Upper lobe of left lung (tissue), 6 donors: ENCODE measurements at regions not wholly inside any gene's neighbourhood (a gene's known extent, or its start where the extent isn't known, plus 50 kb on each side); places are given as distances from the start of the nearest gene placed in this dataset.

Experiments used
- ATAC-seq, 2 donors: fragments of 200-7000 bp; cut with Tn5 transposase; one replicate each; pipeline ENCODE4 v1.9.1; 2022; ENCODE audit warnings: mild to moderate bottlenecking in 2 of 2, moderate library complexity in 2 of 2; ENCODE audit not compliant: low FRiP score in 2 of 2
- DNase-seq, 2 donors: peaks; one replicate each; pipeline ENCODE4 v3.0.0-alpha.2; 2019 to 2020
- H3K27ac ChIP-seq, 4 donors: fragments of 200-600 bp; sonication (generic); one replicate each; pipeline ENCODE4 v1.5.1; 2016 to 2019
- H3K27me3 ChIP-seq, 4 donors: fragments of 200-600 bp; sonication (generic); one replicate each; pipeline ENCODE4 v1.5.1; 2017 to 2019
- H3K36me3 ChIP-seq, 4 donors: fragments of 200-600 bp; sonication (generic); one replicate each; pipeline ENCODE4 v1.5.1; 2016 to 2019
- H3K4me1 ChIP-seq, 4 donors: fragments of 200-600 bp; sonication (generic); one replicate each; pipeline ENCODE4 v1.5.1; 2018 to 2019
- H3K4me3 ChIP-seq, 4 donors: fragments of 200-600 bp; sonication (generic); one replicate each; pipeline ENCODE4 v1.5.1; 2017 to 2019; ENCODE audit warnings: mild to moderate bottlenecking in 2 of 4, moderate library complexity in 1 of 4
- H3K9me3 ChIP-seq, 4 donors: fragments of 200-600 bp; sonication (generic); one replicate each; pipeline ENCODE4 v1.5.1; 2018 to 2019
- EP300 ChIP-seq, 4 donors: sonication (generic); formaldehyde crosslinking; IDR thresholded peaks; one replicate each; pipeline ENCODE4 v1.5.1; 2017; ENCODE audit warnings: antibody characterized with exemption in 4 of 4, control low read depth in 2 of 4
- POLR2A ChIP-seq, 4 donors: fragments of 450-650 bp; IDR thresholded peaks; one replicate each; pipeline ENCODE4 v1.5.1; 2016 to 2017; ENCODE audit warnings: antibody characterized with exemption in 4 of 4, mild to moderate bottlenecking in 2 of 4
- POLR2AphosphoS5 ChIP-seq, 2 donors: sonication (generic); formaldehyde crosslinking; IDR thresholded peaks; one replicate each; pipeline ENCODE4 v1.5.1; 2017; ENCODE audit warnings: antibody characterized with exemption in 2 of 2
- WGBS, 2 donors: methylation state at CpG; one replicate each; pipeline ENCODE4 v1.1.5; 2017 to 2018; 5-methylcytosine and 5-hydroxymethylcytosine counted together
- TF ChIP-seq, protein P1 (sequence below), 6 experiments: fragments of 450-650 bp in 4 of 6; fragments of 200-600 bp in 2 of 6; sonication (generic) in 2 of 6; IDR thresholded peaks; one replicate each; pipeline ENCODE4 v1.5.1; 2016 to 2019; ENCODE audit warnings: antibody characterized with exemption in 6 of 6
- donor health status: DM: no; HTN: no; CAD: no; lungs with moderate emphysema.
- donor health status: DM: no; HTN: yes; CAD: no; lungs with severe emphysema.

DNA sequence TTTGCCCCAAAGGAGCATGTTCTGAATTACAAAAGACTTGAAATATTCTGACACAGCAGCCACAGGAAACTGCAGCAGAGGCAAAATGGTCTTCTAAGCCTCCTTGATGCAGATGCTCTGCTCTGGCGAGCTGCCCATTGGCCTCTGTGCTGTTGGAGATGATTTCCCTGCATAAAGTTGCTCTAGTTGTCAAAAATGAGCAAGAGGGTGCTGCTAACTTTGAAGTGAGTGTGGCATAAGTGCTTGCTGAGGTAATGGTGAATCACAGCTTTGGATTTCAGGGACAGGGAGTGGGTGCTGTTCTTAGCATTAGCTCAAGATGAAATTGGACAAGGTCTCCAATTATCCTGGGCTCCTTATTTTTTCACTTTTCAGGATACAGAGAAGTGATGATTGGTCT lies 435.4 kb downstream of the TMEM135 start:
- no peak for TF ChIP-seq EP300 (IDR thresholded peaks at IDR 0.05)
- no peak for TF ChIP-seq POLR2A (IDR thresholded peaks at IDR 0.05)
- TF ChIP-seq POLR2AphosphoS5 (IDR thresholded peaks at IDR 0.05) = no peak
- TF ChIP-seq, protein P1, sequence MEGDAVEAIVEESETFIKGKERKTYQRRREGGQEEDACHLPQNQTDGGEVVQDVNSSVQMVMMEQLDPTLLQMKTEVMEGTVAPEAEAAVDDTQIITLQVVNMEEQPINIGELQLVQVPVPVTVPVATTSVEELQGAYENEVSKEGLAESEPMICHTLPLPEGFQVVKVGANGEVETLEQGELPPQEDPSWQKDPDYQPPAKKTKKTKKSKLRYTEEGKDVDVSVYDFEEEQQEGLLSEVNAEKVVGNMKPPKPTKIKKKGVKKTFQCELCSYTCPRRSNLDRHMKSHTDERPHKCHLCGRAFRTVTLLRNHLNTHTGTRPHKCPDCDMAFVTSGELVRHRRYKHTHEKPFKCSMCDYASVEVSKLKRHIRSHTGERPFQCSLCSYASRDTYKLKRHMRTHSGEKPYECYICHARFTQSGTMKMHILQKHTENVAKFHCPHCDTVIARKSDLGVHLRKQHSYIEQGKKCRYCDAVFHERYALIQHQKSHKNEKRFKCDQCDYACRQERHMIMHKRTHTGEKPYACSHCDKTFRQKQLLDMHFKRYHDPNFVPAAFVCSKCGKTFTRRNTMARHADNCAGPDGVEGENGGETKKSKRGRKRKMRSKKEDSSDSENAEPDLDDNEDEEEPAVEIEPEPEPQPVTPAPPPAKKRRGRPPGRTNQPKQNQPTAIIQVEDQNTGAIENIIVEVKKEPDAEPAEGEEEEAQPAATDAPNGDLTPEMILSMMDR (IDR thresholded peaks at IDR 0.05) = no peak
- WGBS, 2 donors = 65 to 73% methylated on average over 1 of the region's 1 CpG
- peak in 1 of 2 donors; percentile 78 for ATAC-seq
- Histone ChIP-seq H3K4me1 (no peaks in the 10 kb centered on the region), H3K4me3 (no peak overlapping the region), H3K27ac (no peak overlapping the region), H3K36me3 (no peaks in the 10 kb centered on the region), H3K9me3 (no peaks in the 10 kb centered on the region), H3K27me3 (no peaks in the 10 kb centered on the region)
- DNase-seq = no peak

- ATAC-seq (peak in 1 of 2 donors; percentile 86), DNase-seq (no peak)
- Histone ChIP-seq H3K9me3 (no peaks in the 10 kb centered on the region), H3K4me1 (no peaks in the 10 kb centered on the region), H3K4me3 (no peak overlapping the region), H3K27me3 (no peaks in the 10 kb centered on the region), H3K27ac (no peak overlapping the region), H3K36me3 (no peaks in the 10 kb centered on the region)
- WGBS, 2 donors = 31 to 40% methylated on average over 2 of the region's 2 CpGs
- TF ChIP-seq POLR2AphosphoS5 (IDR thresholded peaks at IDR 0.05) (peak; percentile 28 to 38), EP300 (IDR thresholded peaks at IDR 0.05) (no peak)
These were observed 428.5 kb downstream of the TMEM135 start for GRCh38 chr11:87466223-87466622.

DNA sequence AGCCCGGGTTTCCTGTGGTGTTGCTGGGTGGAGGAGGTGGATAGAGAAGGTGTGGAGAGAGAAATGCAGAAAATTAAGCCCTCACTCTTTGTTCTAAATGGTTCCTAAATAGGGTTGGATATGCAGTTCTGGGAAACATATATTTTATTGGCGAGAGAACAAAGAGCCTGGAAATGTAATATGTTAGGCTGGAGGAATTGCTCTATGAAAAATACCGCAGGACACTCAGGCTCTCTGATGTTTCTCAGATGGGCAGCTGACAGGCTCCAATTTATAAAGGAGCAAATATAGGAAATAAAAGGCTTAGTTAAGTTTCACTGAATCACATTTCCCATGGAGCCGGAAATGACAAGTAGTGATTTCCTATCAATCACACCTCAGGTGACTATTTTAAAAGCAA lies 428.0 kb downstream of the TMEM135 start:
- Histone ChIP-seq H3K36me3 (no peaks in the 10 kb centered on the region), H3K4me3 (no peak overlapping the region), H3K27me3 (no peaks in the 10 kb centered on the region), H3K27ac (no peak overlapping the region), H3K9me3 (no peaks in the 10 kb centered on the region), H3K4me1 (no peaks in the 10 kb centered on the region)
- TF ChIP-seq, protein P1 (IDR thresholded peaks at IDR 0.05) = no peak
- no peak for TF ChIP-seq EP300 (IDR thresholded peaks at IDR 0.05)
- TF ChIP-seq POLR2A (IDR thresholded peaks at IDR 0.05) = no peak
- WGBS, 2 donors = 69 to 78% methylated on average over 4 of the region's 4 CpGs
- DNase-seq (no peak), ATAC-seq (no peak)

DNA sequence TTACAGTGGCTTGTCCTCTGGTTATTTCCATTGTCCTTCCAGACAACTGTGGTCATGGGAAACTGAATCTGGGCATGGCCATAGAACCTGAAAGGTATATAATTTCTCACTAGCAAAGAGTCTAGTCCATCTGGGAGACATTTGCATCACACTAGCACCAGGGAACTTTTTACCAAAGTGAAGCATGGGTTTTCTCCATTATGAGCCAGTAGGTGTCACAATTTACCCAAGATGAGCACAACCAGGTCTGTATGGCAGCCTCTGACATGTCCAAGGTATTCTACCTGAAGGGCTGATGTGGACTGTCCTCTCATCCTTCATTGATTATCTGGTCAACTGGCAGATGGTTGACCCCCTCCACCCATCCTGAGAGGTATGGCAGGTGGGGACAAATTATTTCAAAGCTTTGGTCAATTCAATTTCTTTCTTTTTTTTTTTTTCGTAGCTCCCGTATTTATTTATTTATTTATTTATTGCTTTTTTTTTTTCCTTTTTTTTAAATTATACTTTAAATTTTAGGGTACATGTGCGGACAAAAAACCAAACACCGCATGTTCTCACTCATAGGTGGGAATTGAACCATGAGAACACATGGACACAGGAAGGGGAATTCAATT lies 425.9 kb downstream of the TMEM135 start:
- no peak for DNase-seq
- Histone ChIP-seq H3K36me3 (no peaks in the 10 kb centered on the region), H3K27ac (no peak overlapping the region), H3K27me3 (no peaks in the 10 kb centered on the region), H3K9me3 (no peaks in the 10 kb centered on the region), H3K4me1 (no peaks in the 10 kb centered on the region), H3K4me3 (no peak overlapping the region)
- 87 to 95% methylated on average over 4 of the region's 4 CpGs for WGBS, 2 donors
- no peak for ATAC-seq
- TF ChIP-seq, protein P1 (IDR thresholded peaks at IDR 0.05) = no peak
- no peak for TF ChIP-seq POLR2AphosphoS5 (IDR thresholded peaks at IDR 0.05)
- no peak for TF ChIP-seq POLR2A (IDR thresholded peaks at IDR 0.05)
- TF ChIP-seq EP300 (IDR thresholded peaks at IDR 0.05) = no peak

GRCh38 chr11:87462171-87462570 lies 424.4 kb downstream of the TMEM135 start:
- Histone ChIP-seq H3K27ac (no peak overlapping the region), H3K4me3 (no peak overlapping the region), H3K36me3 (no peaks in the 10 kb centered on the region), H3K27me3 (no peaks in the 10 kb centered on the region), H3K9me3 (no peaks in the 10 kb centered on the region), H3K4me1 (no peaks in the 10 kb centered on the region)
- peak in 1 of 2 donors; percentile 55 for ATAC-seq
- no peak for DNase-seq
- TF ChIP-seq EP300 (IDR thresholded peaks at IDR 0.05) (no peak), POLR2AphosphoS5 (IDR thresholded peaks at IDR 0.05) (no peak), POLR2A (IDR thresholded peaks at IDR 0.05) (no peak)
- TF ChIP-seq, protein P1 (IDR thresholded peaks at IDR 0.05) = no peak
- WGBS, 2 donors = 50 to 57% methylated on average over 1 of the region's 1 CpG
